ENCODE measurements at regions not wholly inside any gene's neighbourhood (a gene's known extent, or its start where the extent isn't known, plus 50 kb on each side); places are given as distances from the start of the nearest gene placed in this dataset.
"Not testable (repeated sequence)": the region's sequence is repeated elsewhere in the genome, so short reads cannot be mapped to it uniquely, and the experiment has no call there.

GRCh38 chr2:34251578-34251977 lies 652.5 kb upstream of the FAM98A start:
- DNase-seq = no peak

- no peak for DNase-seq
These were observed 645.1 kb upstream of the FAM98A start for GRCh38 chr2:34244195-34244594.

- no peak for DNase-seq
These were observed 643.6 kb upstream of the FAM98A start for GRCh38 chr2:34242763-34243123.

GRCh38 chr2:34241905-34242762 lies 643.0 kb upstream of the FAM98A start:
- DNase-seq = no peak

DNA sequence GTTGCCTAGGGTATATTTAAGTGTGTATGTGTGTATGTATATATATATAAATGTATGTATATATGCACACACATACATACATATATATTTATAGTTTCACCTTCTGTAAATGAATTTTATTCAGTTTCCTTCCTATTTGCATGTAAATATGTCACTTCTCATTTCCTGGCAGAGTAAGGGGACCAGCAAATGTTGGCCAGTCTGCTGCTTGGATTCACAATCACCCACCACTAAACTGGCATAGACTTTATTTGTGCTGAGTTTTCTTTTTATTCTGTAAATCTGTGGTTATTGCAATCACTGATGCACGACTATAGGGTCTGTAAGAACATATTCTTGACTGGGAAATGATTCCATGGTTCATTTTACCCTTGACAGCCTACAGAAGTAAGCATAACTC lies 640.4 kb upstream of the FAM98A start:
- no peak for DNase-seq

- no peak for DNase-seq
These were observed 635.7 kb upstream of the FAM98A start for GRCh38 chr2:34234823-34235222.

DNA sequence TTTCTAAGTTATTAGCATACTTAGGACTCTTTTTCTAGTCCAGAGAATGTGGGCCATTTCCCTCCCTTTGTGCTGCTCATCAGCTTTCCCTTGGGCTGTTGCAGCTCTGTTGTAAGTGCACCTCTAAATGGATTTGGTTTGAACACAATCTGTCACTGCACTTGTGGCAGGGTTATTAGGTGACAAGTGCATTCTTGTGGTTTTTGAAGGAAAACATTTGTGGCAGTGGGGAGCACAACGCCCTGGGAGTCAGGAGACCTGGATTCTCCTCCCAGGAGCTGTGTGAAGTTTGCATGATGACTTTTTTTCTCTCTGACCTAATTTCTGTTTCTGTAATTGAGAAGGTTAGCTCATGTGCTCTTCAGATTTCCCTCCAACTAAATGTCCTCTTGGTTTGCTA lies 630.9 kb upstream of the FAM98A start:
- DNase-seq = no peak

DNA sequence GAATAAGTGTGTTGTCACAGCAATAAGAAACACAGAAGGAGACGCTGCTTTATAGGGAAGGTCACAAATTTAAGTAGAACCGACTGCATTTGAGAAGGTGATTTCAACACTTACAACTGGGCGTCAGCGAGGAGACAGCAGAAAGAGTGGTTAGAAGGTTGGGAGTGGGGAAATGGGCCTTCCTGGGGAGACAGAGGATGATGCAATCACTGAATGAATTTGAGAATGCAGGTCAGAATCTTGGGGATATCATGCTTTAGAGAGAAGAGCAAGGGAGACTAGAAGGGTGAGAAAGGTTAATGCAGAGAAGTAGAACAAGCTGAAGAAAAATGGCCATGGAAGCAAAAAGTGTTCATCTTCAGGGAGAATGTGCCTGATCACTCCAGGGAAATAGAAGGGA lies 616.1 kb upstream of the FAM98A start:
- no peak for DNase-seq

DNA sequence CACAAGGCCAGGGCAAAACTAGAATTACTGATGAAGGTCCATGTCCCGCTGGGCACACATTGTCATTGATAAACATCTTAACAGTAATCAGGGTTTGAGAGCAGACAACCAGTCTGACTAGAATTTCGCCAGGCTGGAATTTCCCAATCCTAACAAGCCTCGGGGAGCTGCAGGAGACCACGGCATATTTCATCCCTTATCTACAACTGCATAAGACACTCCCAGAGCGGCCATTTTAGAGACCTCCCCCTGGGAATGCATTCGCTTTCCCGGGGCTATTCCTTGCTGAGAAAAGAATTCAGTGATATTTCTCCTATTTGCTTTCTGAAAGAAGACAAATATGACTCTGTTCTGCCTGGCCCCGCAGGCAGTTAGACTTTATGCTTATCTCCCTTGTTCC lies 611.3 kb upstream of the FAM98A start:
- DNase-seq = not testable (repeated sequence)

DNA sequence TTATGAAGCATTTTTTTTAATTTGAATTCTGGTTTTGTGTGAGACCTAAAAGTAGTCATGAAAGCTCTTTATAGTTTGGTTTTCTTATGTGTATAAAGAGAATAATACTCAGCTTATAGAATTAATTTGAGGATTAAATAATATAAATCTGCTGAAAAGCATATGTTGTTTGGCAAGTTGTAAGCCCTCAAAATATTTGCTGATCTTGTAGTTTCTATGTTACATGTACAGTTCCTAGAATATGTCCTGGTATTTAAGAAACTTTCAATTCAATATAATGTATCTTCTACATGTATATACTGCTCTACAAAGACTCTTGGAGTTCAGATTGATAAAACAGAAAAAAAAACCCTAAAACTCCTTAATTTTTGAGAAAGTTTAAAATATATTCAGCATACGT lies 605.5 kb upstream of the FAM98A start:
- no peak for DNase-seq

GRCh38 chr2:34201099-34201498 lies 602.0 kb upstream of the FAM98A start:
- DNase-seq = no peak

- DNase-seq = no peak
These were observed 600.9 kb upstream of the FAM98A start for GRCh38 chr2:34199971-34200370.

DNA sequence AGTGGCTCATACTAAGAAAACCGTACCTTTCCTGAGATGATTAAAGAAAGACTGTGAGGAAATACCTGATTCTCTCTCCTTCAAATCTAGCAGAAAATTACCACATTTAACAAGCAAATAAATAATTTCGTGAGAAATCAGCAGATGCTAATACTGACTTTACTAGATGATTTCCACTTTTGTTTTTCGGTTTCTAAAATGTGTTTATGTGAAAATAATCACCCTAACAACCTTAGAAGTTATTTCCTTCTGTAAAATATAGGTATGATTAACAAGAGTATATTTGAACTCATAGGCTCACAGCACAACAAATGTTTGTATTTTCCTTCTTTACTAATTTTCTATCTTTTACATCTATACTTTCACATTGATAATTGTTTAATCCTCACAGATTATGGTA lies 594.1 kb upstream of the FAM98A start:
- no peak for DNase-seq

GRCh38 chr2:34188464-34189303 lies 589.6 kb upstream of the FAM98A start:
- no peak for DNase-seq

DNA sequence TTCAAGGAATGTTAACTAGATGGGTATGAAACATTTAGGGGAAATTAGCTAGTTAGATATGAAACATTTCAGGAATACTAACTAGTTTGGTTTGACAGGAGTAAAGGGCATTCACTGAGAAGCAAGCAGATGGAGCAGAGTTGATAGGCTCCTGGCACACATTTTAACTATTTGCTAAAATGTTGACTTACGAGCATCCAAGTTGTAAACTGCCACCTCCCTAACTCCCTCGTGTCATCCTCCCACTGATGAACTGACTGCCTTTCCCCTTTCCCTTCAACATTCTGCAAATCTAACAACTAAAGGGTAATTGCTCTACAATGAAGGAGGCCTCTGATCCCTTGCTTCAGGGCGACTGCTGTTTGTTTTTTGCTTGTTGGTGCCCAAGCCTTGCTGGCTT lies 580.4 kb upstream of the FAM98A start:
- DNase-seq = no peak

DNA sequence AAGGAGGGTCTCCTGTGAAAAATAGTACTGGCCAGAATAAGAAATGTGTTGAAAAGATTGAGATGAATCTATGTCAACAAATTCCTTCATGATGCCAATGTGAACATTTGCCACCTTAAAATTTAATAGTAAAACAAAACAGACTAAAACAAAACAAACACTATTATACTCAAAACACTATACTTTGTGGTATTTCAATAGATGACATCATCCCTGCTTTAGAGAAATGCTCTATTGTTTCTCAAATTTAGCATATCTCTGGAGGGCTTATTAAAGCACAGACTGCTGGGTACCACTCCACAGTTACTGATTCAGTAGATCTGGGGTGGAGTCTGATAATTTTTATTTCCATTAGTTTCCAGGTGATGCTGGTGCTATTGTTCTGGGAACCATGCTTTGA lies 579.4 kb upstream of the FAM98A start:
- no peak for DNase-seq

DNA sequence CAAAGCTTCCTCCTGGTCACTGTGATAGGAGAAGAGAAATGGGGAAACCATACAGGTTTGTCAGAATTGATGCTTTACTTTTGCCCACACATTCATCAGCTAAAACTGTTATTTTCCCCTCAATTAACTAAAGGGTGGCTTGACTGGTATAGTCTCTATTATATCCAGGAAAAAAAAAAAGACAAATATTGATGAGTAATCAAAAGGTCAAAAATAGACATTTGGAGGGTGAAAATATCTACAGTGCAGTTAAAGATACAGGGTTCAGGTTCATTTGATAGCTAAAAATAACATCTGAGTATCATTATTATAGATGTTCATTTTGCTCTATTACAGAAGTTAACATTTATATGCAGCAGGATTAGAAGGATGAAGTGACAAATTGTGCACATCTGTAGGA lies 577.6 kb upstream of the FAM98A start:
- DNase-seq = no peak

GRCh38 chr2:34174506-34174905 lies 575.4 kb upstream of the FAM98A start:
- no peak for DNase-seq

GRCh38 chr2:34162231-34162630 lies 563.1 kb upstream of the FAM98A start:
- DNase-seq = no peak

- no peak for DNase-seq
These were observed 562.5 kb upstream of the FAM98A start for GRCh38 chr2:34161549-34161948.

DNA sequence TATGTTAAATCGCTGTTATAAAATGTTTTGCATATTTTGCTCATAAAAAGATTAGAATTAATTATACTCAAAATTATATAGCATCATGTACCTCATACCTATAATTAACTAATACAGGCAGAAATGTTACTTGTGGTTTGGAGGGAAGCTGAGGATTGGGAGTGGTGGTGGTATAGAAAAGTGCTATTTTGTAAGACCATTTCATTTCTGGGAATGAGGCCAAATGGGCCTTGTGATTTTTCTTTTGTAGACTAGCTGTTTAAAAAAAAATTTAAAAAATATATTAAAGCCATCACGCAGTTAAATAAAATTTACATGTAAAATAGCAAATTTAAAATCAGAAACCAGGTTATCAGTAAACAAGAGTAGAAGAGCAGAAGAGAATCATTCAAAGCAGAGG lies 560.8 kb upstream of the FAM98A start:
- DNase-seq = no peak

GRCh38 chr2:34153484-34153883 lies 554.4 kb upstream of the FAM98A start:
- DNase-seq = no peak

GRCh38 chr2:34147780-34148179 lies 548.7 kb upstream of the FAM98A start:
- DNase-seq = no peak

GRCh38 chr2:34143149-34143548 lies 544.0 kb upstream of the FAM98A start:
- no peak for DNase-seq

All from T1000 (cell line).